GM10266 (cell line): ENCODE measurements at regions not wholly inside any gene's neighbourhood (a gene's known extent, or its start where the extent isn't known, plus 50 kb on each side); places are given as distances from the start of the nearest gene placed in this dataset.

Source experiments
- DNase-seq: peaks from one replicate; pipeline ENCODE4 v3.0.0; 2012; ENCODE audit errors: extremely low spot score
- TF ChIP-seq, protein P1 (sequence below): IDR thresholded peaks from 2 replicates; pipeline ENCODE4 v1.5.1; 2012; ENCODE audit warnings: mild to moderate bottlenecking, low read depth; ENCODE audit not compliant: control insufficient read depth, insufficient read depth; ENCODE audit errors: missing control alignments

DNA sequence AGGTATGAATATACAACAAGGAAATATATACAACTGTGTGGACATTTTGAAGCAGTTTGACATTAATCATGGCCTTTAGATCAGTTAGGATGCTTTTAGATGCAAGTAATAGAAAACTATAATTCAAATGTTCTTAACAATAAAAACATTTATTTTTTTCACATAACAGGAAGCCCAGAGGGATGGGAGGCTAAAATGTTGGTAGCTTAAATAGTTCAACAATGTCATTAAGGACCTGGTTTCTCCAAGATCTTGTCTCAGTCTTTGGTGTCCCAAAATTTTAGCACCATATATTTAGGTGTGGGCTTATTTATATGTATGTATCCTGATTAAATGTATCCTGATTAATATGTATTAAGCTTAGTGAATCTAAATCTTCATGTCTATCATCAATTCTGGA, 292.4 kb downstream of the NUAK1 start:
- no peak for DNase-seq
- TF ChIP-seq, protein P1, sequence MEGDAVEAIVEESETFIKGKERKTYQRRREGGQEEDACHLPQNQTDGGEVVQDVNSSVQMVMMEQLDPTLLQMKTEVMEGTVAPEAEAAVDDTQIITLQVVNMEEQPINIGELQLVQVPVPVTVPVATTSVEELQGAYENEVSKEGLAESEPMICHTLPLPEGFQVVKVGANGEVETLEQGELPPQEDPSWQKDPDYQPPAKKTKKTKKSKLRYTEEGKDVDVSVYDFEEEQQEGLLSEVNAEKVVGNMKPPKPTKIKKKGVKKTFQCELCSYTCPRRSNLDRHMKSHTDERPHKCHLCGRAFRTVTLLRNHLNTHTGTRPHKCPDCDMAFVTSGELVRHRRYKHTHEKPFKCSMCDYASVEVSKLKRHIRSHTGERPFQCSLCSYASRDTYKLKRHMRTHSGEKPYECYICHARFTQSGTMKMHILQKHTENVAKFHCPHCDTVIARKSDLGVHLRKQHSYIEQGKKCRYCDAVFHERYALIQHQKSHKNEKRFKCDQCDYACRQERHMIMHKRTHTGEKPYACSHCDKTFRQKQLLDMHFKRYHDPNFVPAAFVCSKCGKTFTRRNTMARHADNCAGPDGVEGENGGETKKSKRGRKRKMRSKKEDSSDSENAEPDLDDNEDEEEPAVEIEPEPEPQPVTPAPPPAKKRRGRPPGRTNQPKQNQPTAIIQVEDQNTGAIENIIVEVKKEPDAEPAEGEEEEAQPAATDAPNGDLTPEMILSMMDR, result no peak

DNA sequence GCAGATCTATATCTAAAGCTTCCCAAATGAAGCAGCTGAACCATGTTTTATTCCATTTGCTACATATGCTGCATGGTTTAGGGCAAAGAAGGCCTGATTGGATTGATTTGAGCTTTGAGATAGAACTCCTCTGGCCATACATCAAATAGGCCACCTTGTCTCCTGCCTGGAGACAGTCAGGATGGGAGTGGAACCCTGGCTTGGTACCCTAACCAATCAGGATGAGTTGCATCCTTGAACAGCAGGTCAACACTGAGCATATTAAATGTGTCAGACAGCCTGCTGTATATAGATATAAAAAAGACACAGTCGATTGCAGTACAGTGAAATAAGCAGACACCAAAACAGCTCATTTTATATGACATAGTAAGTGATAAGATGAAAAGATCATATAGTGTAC, 291.7 kb downstream of the NUAK1 start:
- TF ChIP-seq, protein P1, result no peak

GRCh38 chr12:105848286-105848685, 290.5 kb downstream of the NUAK1 start:
- no peak for DNase-seq
- TF ChIP-seq, protein P1, result no peak

More for the DNA sequence above, 291.7 kb downstream of the NUAK1 start:
- DNase-seq, result no peak

DNA sequence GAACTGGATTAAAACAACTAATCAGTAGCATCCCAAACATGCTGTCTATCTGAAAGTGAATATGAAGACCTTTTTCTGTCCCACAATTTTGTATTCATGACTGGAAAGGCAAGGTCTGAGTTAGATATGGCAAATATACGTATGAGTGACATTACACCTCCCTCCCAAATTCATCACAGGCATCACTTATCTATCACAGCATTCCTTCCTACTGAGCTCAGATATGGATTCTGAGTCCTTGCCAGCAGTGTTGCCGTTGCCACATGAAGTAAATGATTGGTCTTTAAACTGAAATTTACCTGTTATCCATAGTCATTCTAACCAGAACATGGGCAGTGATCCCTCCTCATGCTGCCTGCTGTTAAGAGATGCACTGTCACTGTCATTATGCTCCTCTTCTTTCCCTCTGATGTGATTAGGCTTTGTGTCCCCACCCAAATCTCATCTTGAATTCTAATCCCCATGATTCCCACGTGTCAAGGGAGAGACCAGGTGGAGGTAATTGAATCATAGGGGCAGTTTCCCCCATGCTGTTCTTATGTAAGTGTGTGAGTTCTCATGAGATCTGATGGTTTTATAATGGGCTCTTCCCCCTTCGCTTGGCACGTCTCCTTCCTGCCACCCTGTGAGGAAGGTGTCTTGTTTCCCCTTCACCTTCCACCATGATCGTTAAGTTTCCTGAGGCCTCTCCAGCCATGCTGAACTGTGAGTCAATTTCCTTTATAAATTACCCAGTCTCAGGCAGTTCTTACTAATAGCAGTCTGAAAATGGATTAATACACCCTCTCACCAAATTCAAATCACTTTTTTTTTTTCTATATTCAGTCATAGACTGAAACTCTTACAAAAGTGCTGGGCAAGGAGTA, 288.4 kb downstream of the NUAK1 start:
- DNase-seq, result no peak
- TF ChIP-seq, protein P1, result no peak

DNA sequence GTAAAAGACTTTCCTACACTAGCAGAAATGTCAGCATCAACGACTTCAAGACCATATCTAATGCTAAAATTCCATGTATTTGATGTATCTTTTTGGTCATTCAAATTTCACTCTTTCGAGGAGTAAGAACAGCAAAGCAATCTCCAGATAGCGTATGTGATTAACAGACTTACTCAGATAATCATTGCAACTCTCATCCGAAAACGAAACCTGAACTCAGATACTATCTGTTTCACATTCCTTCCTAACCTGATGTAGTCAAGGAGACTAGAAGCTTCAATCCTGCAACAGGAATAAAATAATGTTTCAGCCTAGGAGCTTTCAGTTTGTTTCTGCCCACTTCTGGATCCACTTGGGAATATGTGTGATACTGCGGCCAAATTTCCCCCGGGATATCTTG, 286.3 kb downstream of the NUAK1 start:
- TF ChIP-seq, protein P1, result no peak
- no peak for DNase-seq

DNA sequence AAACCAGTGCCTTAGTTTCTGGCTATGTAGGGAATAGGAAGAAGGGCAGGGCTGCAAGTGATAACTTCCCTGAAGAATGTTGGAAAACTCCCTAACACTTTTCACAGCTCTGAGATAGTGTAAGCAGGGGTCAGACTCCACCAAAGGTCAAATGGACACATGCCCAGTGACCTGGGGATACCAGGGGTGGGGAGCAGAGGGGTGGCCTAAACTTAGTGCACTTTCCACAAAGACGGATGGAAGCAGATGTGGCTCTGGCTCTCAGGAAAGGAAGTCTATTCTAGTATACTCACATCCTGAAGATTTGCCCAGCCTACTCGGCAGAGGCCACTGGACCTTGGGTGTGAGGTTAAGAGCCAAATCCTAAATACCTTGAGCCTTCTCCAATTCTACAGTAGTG, 285.8 kb downstream of the NUAK1 start:
- TF ChIP-seq, protein P1, result no peak
- no peak for DNase-seq

DNA sequence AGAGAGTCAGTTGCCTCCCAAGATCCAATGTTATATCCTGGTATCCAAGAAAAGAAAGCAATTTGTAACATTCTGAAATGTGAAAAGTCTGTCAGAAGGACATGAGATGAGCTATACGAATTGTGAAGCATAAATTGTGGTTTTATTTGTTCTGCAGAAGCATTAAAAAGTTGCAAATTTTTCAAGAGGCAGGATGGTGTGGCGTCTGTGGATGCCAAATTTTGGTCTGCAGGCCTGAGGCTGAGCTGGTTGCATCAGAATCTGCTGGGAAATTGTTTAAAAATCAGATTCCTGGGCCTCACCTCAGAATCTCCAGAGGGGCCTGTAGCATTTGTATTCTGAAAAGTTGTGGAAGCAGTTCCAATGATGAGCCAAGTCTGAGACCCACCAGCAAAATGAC, 284.7 kb downstream of the NUAK1 start:
- no peak for DNase-seq
- TF ChIP-seq, protein P1, result no peak
